HEK293T (cell line): ENCODE measurements at regions not wholly inside any gene's neighbourhood (a gene's known extent, or its start where the extent isn't known, plus 50 kb on each side); places are given as distances from the start of the nearest gene placed in this dataset.

Experiments used
- CTCF ChIA-PET: fragments of 350-600 bp; formaldehyde crosslinking; extraction: SDS; loops from one replicate; lab custom pipeline; 2021; ENCODE audit warnings: antibody characterized with exemption, inconsistent platforms; lab: Yijun Ruan, JAX
- POLR2A ChIA-PET: fragments of 350-600 bp; formaldehyde crosslinking; extraction: SDS; loops from one replicate; lab custom pipeline; 2020; ENCODE audit warnings: antibody characterized with exemption, inconsistent platforms; lab: Yijun Ruan, JAX
- DNase-seq: peaks from one replicate; pipeline ENCODE4 v3.0.0; 2012; ENCODE audit warnings: mixed read lengths; ENCODE audit errors: extremely low spot score
- ARNT ChIP-seq: fragments of 450-650 bp; IDR thresholded peaks from 2 replicates; pipeline ENCODE4 v1.6.1; 2017; ENCODE audit warnings: mild to moderate bottlenecking
- BHLHE40 ChIP-seq: fragments of 450-650 bp; IDR thresholded peaks from 2 replicates; pipeline ENCODE4 v1.6.1; 2016; ENCODE audit warnings: mild to moderate bottlenecking, moderate library complexity, borderline replicate concordance
- CTBP1 ChIP-seq: fragments of 450-650 bp; IDR thresholded peaks from 2 replicates; pipeline ENCODE4 v1.6.1; 2016; ENCODE audit warnings: borderline replicate concordance
- ELF4 ChIP-seq: fragments of 450-650 bp; IDR thresholded peaks from 2 replicates; pipeline ENCODE4 v1.6.1; 2017; ENCODE audit warnings: antibody characterized with exemption
- FOXA1 ChIP-seq: fragments of 450-650 bp; IDR thresholded peaks from 2 replicates; pipeline ENCODE4 v1.6.1; 2016; ENCODE audit warnings: mild to moderate bottlenecking
- FOXK2 ChIP-seq: fragments of 450-650 bp; IDR thresholded peaks from 2 replicates; pipeline ENCODE4 v1.6.1; 2016; ENCODE audit warnings: mild to moderate bottlenecking
- FOXM1 ChIP-seq: fragments of 450-650 bp; IDR thresholded peaks from 2 replicates; pipeline ENCODE4 v1.6.1; 2017; ENCODE audit warnings: mild to moderate bottlenecking, borderline replicate concordance
- HDGF ChIP-seq: fragments of 450-650 bp; IDR thresholded peaks from 2 replicates; pipeline ENCODE4 v1.6.1; 2017; ENCODE audit warnings: antibody characterized with exemption, borderline replicate concordance
- L3MBTL2 ChIP-seq: fragments of 450-650 bp; conservative IDR thresholded peaks from 2 replicates; pipeline ENCODE4 v1.6.1; 2016; ENCODE audit warnings: mild to moderate bottlenecking
- LEF1 ChIP-seq: fragments of 450-650 bp; IDR thresholded peaks from 2 replicates; pipeline ENCODE4 v1.6.1; 2017; ENCODE audit warnings: mild to moderate bottlenecking, borderline replicate concordance
- NFRKB ChIP-seq: fragments of 450-650 bp; IDR thresholded peaks from 2 replicates; pipeline ENCODE4 v1.6.1; 2016; ENCODE audit warnings: mild to moderate bottlenecking, moderate library complexity
- SP1 ChIP-seq: fragments of 450-650 bp; IDR thresholded peaks from 2 replicates; pipeline ENCODE4 v1.6.1; 2017
- SUZ12 ChIP-seq: fragments of 450-650 bp; IDR thresholded peaks from 2 replicates; pipeline ENCODE4 v1.6.1; 2016; ENCODE audit warnings: mild to moderate bottlenecking
- TARDBP ChIP-seq: fragments of 450-650 bp; IDR thresholded peaks from 2 replicates; pipeline ENCODE4 v1.6.1; 2016
- ZNF384 ChIP-seq: fragments of 450-650 bp; IDR thresholded peaks from 2 replicates; pipeline ENCODE4 v1.6.1; 2016
- TF ChIP-seq, protein P1 (sequence below): fragments of 450-650 bp; IDR thresholded peaks from 2 replicates; pipeline ENCODE4 v1.6.1; 2016

DNA sequence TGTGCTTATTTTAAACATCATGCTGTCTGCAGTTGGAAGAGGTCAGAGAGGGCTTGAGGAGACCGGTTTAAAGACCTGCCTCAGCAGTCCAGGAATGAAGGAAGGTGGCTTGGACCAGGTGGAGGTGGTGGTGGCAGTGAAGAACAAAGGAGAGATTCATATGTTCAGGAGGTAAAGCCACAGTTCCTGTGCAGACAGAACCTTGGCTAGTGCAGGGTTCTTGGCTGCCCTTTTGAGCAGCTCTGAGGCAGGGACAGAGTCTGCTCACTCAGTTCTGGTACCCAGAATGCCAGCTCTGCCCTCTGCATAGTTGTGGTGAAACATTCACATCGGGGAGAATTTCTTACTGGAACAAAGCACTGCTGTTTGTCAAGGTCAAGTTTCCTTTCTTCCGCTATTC is 669.7 kb upstream of the HS6ST1 start:
- no peak for DNase-seq
- CTCF ChIA-PET = no interaction called here
- no peak for TF ChIP-seq LEF1
- TF ChIP-seq FOXA1 = no peak
- no peak for TF ChIP-seq ARNT
- no peak for TF ChIP-seq NFRKB
- no peak for TF ChIP-seq BHLHE40
- TF ChIP-seq FOXK2 = no peak
- TF ChIP-seq ELF4 = no peak
- no peak for TF ChIP-seq ZNF384
- TF ChIP-seq HDGF = no peak
- no peak for TF ChIP-seq FOXM1
- TF ChIP-seq L3MBTL2 = no peak
- TF ChIP-seq SUZ12 = no peak
- TF ChIP-seq, protein P1, sequence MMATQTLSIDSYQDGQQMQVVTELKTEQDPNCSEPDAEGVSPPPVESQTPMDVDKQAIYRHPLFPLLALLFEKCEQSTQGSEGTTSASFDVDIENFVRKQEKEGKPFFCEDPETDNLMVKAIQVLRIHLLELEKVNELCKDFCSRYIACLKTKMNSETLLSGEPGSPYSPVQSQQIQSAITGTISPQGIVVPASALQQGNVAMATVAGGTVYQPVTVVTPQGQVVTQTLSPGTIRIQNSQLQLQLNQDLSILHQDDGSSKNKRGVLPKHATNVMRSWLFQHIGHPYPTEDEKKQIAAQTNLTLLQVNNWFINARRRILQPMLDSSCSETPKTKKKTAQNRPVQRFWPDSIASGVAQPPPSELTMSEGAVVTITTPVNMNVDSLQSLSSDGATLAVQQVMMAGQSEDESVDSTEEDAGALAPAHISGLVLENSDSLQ = no peak
- no peak for TF ChIP-seq SP1
- TF ChIP-seq TARDBP = no peak
- no peak for TF ChIP-seq CTBP1
- POLR2A ChIA-PET = no interaction called here

DNA sequence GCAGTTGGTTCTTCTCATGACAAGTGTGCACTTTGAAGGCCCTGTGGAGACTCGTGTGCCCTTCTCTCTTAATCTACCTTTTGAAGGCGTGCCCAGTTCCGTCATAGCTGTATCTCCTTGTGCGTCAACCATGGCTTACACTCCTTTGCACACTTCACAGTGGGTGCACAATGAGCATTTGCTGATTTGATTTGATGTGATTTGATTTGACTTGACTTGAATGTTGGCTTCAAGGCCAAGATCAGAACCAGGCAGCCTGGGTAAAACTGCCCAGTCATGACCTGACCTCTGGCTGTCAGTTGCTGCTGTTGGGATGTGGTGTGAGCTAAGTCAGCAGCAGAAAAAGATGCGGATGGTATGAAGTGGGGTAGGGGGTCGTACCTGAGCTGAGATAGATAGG is 670.3 kb upstream of the HS6ST1 start:
- TF ChIP-seq FOXM1 (no peak), ELF4 (no peak), L3MBTL2 (no peak), SP1 (no peak), HDGF (no peak), NFRKB (no peak), FOXA1 (no peak), SUZ12 (no peak)
- ChIA-PET POLR2A (no interaction called here), CTCF (no interaction called here)
- DNase-seq = no peak

DNA sequence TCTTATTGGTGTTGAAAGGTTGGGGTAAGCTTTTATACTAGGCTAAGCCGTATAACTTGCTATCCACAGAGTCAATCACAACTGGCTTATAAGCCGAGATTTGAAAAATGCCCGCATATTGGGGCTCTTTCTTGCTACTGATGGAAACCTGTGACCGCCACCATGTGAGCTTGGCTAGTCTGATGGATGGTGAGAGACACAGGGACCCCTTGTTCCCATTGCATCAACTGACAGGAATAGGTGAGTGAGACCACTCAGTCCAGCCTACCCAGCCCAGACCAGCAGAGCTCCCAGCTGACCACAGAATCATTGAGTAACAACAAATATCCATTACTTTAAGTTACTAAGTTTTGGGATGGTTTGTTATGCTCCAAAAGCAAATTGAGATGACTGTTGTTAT is 676.4 kb upstream of the HS6ST1 start:
- TF ChIP-seq L3MBTL2 (no peak), FOXM1 (no peak), SP1 (no peak), CTBP1 (no peak), ZNF384 (no peak), LEF1 (no peak), ELF4 (no peak), FOXK2 (no peak), BHLHE40 (no peak), TARDBP (no peak), FOXA1 (no peak), HDGF (no peak)
- POLR2A ChIA-PET = no interaction called here
- CTCF ChIA-PET = no interaction called here
- DNase-seq = no peak

DNA sequence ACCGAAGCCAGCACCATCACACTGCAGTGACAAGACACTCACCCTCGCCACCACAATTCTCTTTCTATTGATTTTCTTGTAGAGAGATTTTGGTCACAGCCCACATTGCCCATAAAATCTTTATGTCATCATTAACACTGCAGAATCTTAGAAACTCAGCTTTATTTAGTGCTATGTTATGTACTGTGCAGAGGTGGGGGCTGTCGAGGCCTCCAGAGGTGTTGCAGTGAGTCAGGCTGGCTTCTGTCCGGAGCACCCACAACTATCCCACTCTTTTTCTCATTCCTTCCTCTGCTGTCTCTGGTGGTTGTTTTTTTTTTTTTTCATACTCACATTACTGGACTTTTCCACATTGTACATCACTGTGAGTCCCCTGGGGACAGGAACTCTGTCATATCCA is 677.4 kb upstream of the HS6ST1 start:
- ChIA-PET CTCF (no interaction called here), POLR2A (no interaction called here)
- TF ChIP-seq ELF4 = no peak
- TF ChIP-seq ARNT = no peak
- TF ChIP-seq NFRKB = no peak
- no peak for TF ChIP-seq LEF1
- TF ChIP-seq, protein P1 = no peak
- no peak for TF ChIP-seq L3MBTL2
- TF ChIP-seq CTBP1 = no peak
- no peak for TF ChIP-seq BHLHE40
- TF ChIP-seq FOXA1 = no peak
- TF ChIP-seq FOXK2 = no peak
- no peak for TF ChIP-seq SUZ12
- no peak for TF ChIP-seq HDGF
- TF ChIP-seq SP1 = no peak
- TF ChIP-seq TARDBP = no peak
- no peak for TF ChIP-seq ZNF384
- DNase-seq = no peak

DNA sequence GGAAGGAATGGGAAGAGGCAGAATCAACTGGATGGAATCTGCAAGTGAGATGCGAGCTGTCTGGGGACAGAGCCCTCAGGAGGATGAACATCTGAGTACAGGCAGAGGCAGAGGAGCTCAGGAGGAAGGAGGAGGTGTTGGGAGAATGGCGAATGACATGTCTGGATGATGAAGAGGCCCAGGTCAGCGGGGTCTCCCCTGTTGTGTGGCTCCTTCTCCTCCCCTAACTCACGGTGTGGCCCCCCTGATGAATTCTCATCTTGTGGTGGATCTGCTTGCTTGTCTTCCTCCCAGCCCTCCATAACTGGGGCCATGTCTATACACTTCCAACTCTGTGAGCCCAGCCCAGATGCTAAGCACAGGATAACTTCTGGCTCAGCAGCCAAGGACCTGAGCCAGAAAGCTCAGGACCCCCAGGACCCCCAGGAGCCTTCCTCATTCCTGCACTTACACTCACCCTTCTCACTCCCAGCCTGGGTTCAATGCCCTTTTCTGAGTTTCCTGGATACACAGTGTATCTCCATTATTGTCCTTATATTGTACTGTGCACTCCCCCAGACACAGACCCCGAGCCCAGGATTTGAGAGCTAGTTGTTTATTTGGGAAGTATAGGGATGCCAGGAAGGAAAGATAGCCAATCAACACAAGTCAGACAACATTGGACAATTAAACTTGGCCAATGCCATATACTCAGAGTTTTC is 678.6 kb upstream of the HS6ST1 start:
- no peak for DNase-seq
- CTCF ChIA-PET = interaction anchor here (0.5 kb wide), 1 partner anchor 242 kb away, joined by 3 read pairs; no protein-coding TSS in a partner anchor
- TF ChIP-seq BHLHE40 (no peak), L3MBTL2 (no peak), CTBP1 (no peak)
- POLR2A ChIA-PET = no interaction called here

DNA sequence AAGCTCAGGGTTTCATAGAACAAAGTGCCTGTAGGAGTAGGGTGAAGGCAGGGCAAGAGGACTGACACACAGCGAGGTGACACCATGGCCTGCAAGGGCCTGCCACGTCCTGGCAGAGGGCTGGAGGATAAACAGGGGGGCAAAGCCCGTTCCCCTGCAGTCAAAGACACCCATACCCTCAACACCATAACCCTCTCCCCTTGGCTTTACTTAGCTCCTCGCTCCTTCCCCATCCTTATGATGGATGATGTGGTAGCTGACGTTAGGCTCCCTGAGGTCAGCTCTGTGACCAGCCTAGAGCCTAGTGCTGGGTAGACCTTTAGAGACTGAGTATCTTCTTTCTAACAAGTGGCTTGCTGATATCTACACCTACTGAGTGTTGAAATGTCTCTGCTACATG is 683.3 kb upstream of the HS6ST1 start:
- TF ChIP-seq SUZ12 = no peak
- ChIA-PET CTCF (no interaction called here), POLR2A (no interaction called here)
- no peak for DNase-seq

DNA sequence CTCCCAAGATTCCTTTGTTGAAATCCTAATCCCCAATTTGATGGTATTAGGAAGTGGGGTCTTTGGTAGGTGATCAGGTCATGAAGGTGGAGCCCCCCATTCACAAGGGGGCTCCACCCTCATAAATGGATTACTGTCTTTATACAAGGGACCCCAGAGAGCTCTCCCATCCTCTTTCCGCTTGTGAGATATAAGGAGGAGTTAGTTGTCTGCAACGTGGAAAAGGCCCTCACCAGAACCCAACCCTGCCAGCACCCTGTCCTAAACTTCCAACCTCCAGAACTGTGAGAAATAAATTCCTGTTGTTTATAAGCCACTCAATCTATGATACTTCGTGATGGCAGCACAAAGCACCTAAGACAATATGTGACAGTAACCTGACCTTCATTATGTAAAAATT is 684.1 kb upstream of the HS6ST1 start:
- POLR2A ChIA-PET = no interaction called here
- CTCF ChIA-PET = no interaction called here
- TF ChIP-seq SUZ12 (no peak), ELF4 (no peak), FOXM1 (no peak), LEF1 (no peak), HDGF (no peak), BHLHE40 (no peak), L3MBTL2 (no peak)
- TF ChIP-seq, protein P1 = no peak
- DNase-seq = no peak
